ENCODE measurements at regions not wholly inside any gene's neighbourhood (a gene's known extent, or its start where the extent isn't known, plus 50 kb on each side); places are given as distances from the start of the nearest gene placed in this dataset.
A peak's percentile ranks its signal among the peaks of the same experiment; 100 is the strongest.

- H3K4me3 ChIP-seq (ENCODE audit: low read depth in 1 of 2, low read length in 1 of 2), result no peak overlapping the region
- no peaks in the 10 kb centered on the region for H3K36me3 ChIP-seq
- TF ChIP-seq CTCF (IDR thresholded peaks at IDR 0.05), result no peak
- no peaks in the 10 kb centered on the region for H3K9me3 ChIP-seq
- H3K27me3 ChIP-seq, result no peaks in the 10 kb centered on the region
- H3K4me1 ChIP-seq (ENCODE audit: control insufficient read depth in 1 of 2, insufficient read depth in 1 of 2, low read depth in 1 of 2, low read length in 1 of 2), result peaks cover 23 to 29% of the 10 kb centered on the region in 2 experiments
- H3K27ac ChIP-seq, result no peak overlapping the region
These were observed 55.7 kb downstream of the CXCR4 start for GRCh38 chr2:136062066-136062837.

DNA sequence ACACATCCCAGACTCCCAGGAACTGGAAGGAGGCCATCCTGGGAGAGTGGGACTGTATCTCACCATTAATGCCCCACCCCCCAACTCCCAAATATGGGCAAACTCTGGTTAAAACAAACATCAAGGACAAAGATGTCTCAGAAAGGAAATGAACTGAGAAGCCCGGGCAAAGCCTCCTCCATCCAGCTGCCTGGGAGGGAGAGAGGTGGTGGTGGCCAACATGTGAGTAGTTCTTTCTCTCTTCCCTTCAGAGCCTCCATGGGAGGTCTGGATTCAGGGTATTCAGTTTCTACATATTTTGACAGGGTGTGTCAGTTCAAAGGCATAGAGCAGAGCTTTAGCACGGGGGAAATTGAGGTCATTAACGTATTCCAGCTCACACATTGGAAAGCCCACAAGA, 57.5 kb downstream of the CXCR4 start:
- Histone ChIP-seq H3K27me3 (no peaks in the 10 kb centered on the region), H3K27ac (no peak overlapping the region), H3K4me1 (ENCODE audit: control insufficient read depth in 1 of 2, insufficient read depth in 1 of 2, low read depth in 1 of 2, low read length in 1 of 2) (peaks cover 26 to 37% of the 10 kb centered on the region in 2 experiments), H3K9me3 (no peaks in the 10 kb centered on the region), H3K36me3 (no peaks in the 10 kb centered on the region), H3K4me3 (ENCODE audit: low read depth in 1 of 2, low read length in 1 of 2) (no peak overlapping the region)
- no peak for TF ChIP-seq CTCF (IDR thresholded peaks at IDR 0.05)

GRCh38 chr2:136059036-136059472, 58.9 kb downstream of the CXCR4 start:
- Histone ChIP-seq H3K27me3 (no peaks in the 10 kb centered on the region), H3K4me1 (ENCODE audit: control insufficient read depth in 1 of 2, insufficient read depth in 1 of 2, low read depth in 1 of 2, low read length in 1 of 2) (peaks cover 24 to 35% of the 10 kb centered on the region in 2 experiments), H3K27ac (peak overlapping the region; percentile 68), H3K9me3 (no peaks in the 10 kb centered on the region), H3K4me3 (ENCODE audit: low read depth in 1 of 2, low read length in 1 of 2) (no peak overlapping the region), H3K36me3 (no peaks in the 10 kb centered on the region)
- TF ChIP-seq CTCF (IDR thresholded peaks at IDR 0.05), result no peak

GRCh38 chr2:136058262-136058661, 59.7 kb downstream of the CXCR4 start:
- Histone ChIP-seq H3K9me3 (no peaks in the 10 kb centered on the region), H3K4me1 (ENCODE audit: control insufficient read depth in 1 of 2, insufficient read depth in 1 of 2, low read depth in 1 of 2, low read length in 1 of 2) (peaks cover 24 to 35% of the 10 kb centered on the region in 2 experiments), H3K27ac (peak overlapping the region; percentile 68), H3K4me3 (ENCODE audit: low read depth in 1 of 2, low read length in 1 of 2) (no peak overlapping the region), H3K36me3 (no peaks in the 10 kb centered on the region), H3K27me3 (no peaks in the 10 kb centered on the region)
- no peak for TF ChIP-seq CTCF (IDR thresholded peaks at IDR 0.05)

GRCh38 chr2:136057802-136058140, 60.2 kb downstream of the CXCR4 start:
- no peak overlapping the region for H3K4me3 ChIP-seq (ENCODE audit: low read depth in 1 of 2, low read length in 1 of 2)
- peak overlapping the region; percentile 68 for H3K27ac ChIP-seq
- no peak for TF ChIP-seq CTCF (IDR thresholded peaks at IDR 0.05)
- no peaks in the 10 kb centered on the region for H3K9me3 ChIP-seq
- H3K36me3 ChIP-seq, result no peaks in the 10 kb centered on the region
- peaks cover 24 to 35% of the 10 kb centered on the region in 2 experiments for H3K4me1 ChIP-seq (ENCODE audit: control insufficient read depth in 1 of 2, insufficient read depth in 1 of 2, low read depth in 1 of 2, low read length in 1 of 2)
- H3K27me3 ChIP-seq, result no peaks in the 10 kb centered on the region

Data from neutrophil (primary cell).